H1 (cell line): ENCODE measurements at regions not wholly inside any gene's neighbourhood (a gene's known extent, or its start where the extent isn't known, plus 50 kb on each side); places are given as distances from the start of the nearest gene placed in this dataset.
"Not testable (repeated sequence)": the region's sequence is repeated elsewhere in the genome, so short reads cannot be mapped to it uniquely, and the experiment has no call there.

Experiments used
- CTCF ChIP-seq, 3 experiments: IDR thresholded peaks; 1 replicate in 2 of 3; 2 replicates in 1 of 3; pipeline versions ENCODE4 v1.5.1 to v1.6.1; 2011; ENCODE audit warnings: low read length in 3 of 3, mild to moderate bottlenecking in 3 of 3, inconsistent platforms in 2 of 3, low read depth in 1 of 3, moderate library complexity in 1 of 3; ENCODE audit not compliant: insufficient read depth in 1 of 3; ENCODE audit errors: control extremely low read depth in 1 of 3
- EGR1 ChIP-seq: IDR thresholded peaks from 2 replicates; pipeline ENCODE4 v1.6.1; 2011; ENCODE audit warnings: low read depth, low read length, borderline replicate concordance
- EP300 ChIP-seq, 2 experiments: IDR thresholded peaks; 1 replicate in 1 of 2; 2 replicates in 1 of 2; pipeline ENCODE4 v1.6.1; 2011 to 2012; ENCODE audit warnings: low read depth in 2 of 2, low read length in 2 of 2, mild to moderate bottlenecking in 2 of 2, borderline replicate concordance in 1 of 2, inconsistent platforms in 1 of 2, moderate library complexity in 1 of 2
- EZH2 ChIP-seq: fragments of 200-600 bp; sonication (generic); IDR thresholded peaks from 2 replicates; pipeline ENCODE4 v1.7.1; 2012; ENCODE audit warnings: low read depth, mild to moderate bottlenecking, moderate library complexity, low read length, inconsistent platforms; ENCODE audit not compliant: severe bottlenecking
- FOSL1 ChIP-seq: IDR thresholded peaks from 2 replicates; pipeline ENCODE4 v1.6.1; 2011; ENCODE audit warnings: mild to moderate bottlenecking, low read depth, low read length, moderate library complexity; ENCODE audit not compliant: insufficient read depth
- HDAC2 ChIP-seq, 2 experiments: fragments of 300-600 bp in 1 of 2; sonication (generic) in 1 of 2; IDR thresholded peaks; 2 replicates each; pipeline ENCODE4 v1.6.1; 2011 to 2012; ENCODE audit warnings: low read depth in 2 of 2, low read length in 2 of 2, mild to moderate bottlenecking in 2 of 2, moderate library complexity in 2 of 2, borderline replicate concordance in 1 of 2, inconsistent platforms in 1 of 2
- POLR2A ChIP-seq, 2 experiments: IDR thresholded peaks; 1 replicate in 1 of 2; 2 replicates in 1 of 2; pipeline ENCODE4 v1.6.1; 2011; ENCODE audit warnings: low read depth in 2 of 2, low read length in 2 of 2, mild to moderate bottlenecking in 2 of 2; ENCODE audit errors: control extremely low read depth in 1 of 2
- POLR2AphosphoS5 ChIP-seq: IDR thresholded peaks from 2 replicates; pipeline ENCODE4 v1.6.1; 2011; ENCODE audit warnings: low read depth, low read length
- RFX5 ChIP-seq: IDR thresholded peaks from 2 replicates; pipeline ENCODE4 v1.6.1; 2011; ENCODE audit warnings: low read depth, low read length, improper control_type of control experiment, borderline replicate concordance
- ZNF274 ChIP-seq: IDR thresholded peaks from 2 replicates; pipeline ENCODE4 v1.7.0; 2012; ENCODE audit warnings: low read length, borderline replicate concordance; ENCODE audit errors: extremely low read depth

- not testable (repeated sequence) for TF ChIP-seq CTCF (IDR thresholded peaks at IDR 0.05; ENCODE audit: control extremely low read depth in 1 of 3, insufficient read depth in 1 of 3, low read depth in 1 of 3, low read length in 3 of 3); POLR2AphosphoS5; POLR2A (IDR thresholded peaks at IDR 0.05; ENCODE audit: control extremely low read depth in 1 of 2, low read depth in 2 of 2, low read length in 2 of 2); FOSL1; EP300 (IDR thresholded peaks at IDR 0.05; ENCODE audit: borderline replicate concordance in 1 of 2, low read depth in 2 of 2, low read length in 2 of 2); ZNF274; EZH2; EGR1; HDAC2 (IDR thresholded peaks at IDR 0.05; ENCODE audit: borderline replicate concordance in 1 of 2, low read depth in 2 of 2, low read length in 2 of 2); RFX5
Observed at GRCh38 chr9:41754403-41754802, 374.8 kb downstream of the CNTNAP3B start.
